GM23338 (cell line): ENCODE measurements at regions not wholly inside any gene's neighbourhood (a gene's known extent, or its start where the extent isn't known, plus 50 kb on each side); places are given as distances from the start of the nearest gene placed in this dataset.

Source experiments
- ATAC-seq: fragments of 200-7000 bp; cut with Tn5 transposase; 3 replicates; pipeline ENCODE4 v1.9.1; 2020
- DNase-seq: peaks from one replicate; pipeline ENCODE4 v3.0.0-alpha.2; 2015; ENCODE audit warnings: low spot score
- H2AFZ ChIP-seq: fragments of 200-600 bp; sonication (generic); 2 replicates; pipeline ENCODE4 v1.8.0; 2016; ENCODE audit warnings: antibody characterized with exemption, mild to moderate bottlenecking, moderate library complexity
- H3F3A ChIP-seq: fragments of 200-600 bp; sonication (generic); replicated peaks from 2 replicates; pipeline ENCODE4 v1.8.0; 2017; ENCODE audit warnings: antibody characterized with exemption, mixed run types, low read depth
- H3K27ac ChIP-seq: fragments of 200-600 bp; sonication (generic); 2 replicates; pipeline ENCODE4 v1.6.1; 2016; ENCODE audit warnings: low read depth
- H3K27me3 ChIP-seq: fragments of 200-600 bp; sonication (generic); 2 replicates; pipeline ENCODE4 v1.8.0; 2016; ENCODE audit warnings: mild to moderate bottlenecking, mixed run types, moderate library complexity; ENCODE audit not compliant: insufficient read depth
- H3K36me3 ChIP-seq: fragments of 200-600 bp; sonication (generic); 2 replicates; pipeline ENCODE4 v1.8.0; 2016; ENCODE audit warnings: mild to moderate bottlenecking; ENCODE audit not compliant: insufficient read depth
- H3K4me1 ChIP-seq: fragments of 200-600 bp; sonication (generic); 2 replicates; pipeline ENCODE4 v1.8.0; 2016; ENCODE audit warnings: mild to moderate bottlenecking, moderate library complexity; ENCODE audit not compliant: insufficient read depth
- H3K4me2 ChIP-seq: fragments of 200-600 bp; sonication (generic); 2 replicates; pipeline ENCODE4 v1.7.1; 2017; ENCODE audit warnings: mixed run types
- H3K4me3 ChIP-seq: fragments of 200-600 bp; sonication (generic); 2 replicates; pipeline ENCODE4 v1.6.1; 2016; ENCODE audit warnings: mixed run types
- H3K79me2 ChIP-seq: fragments of 200-600 bp; sonication (generic); replicated peaks from 2 replicates; pipeline ENCODE4 v1.8.0; 2017; ENCODE audit warnings: mild to moderate bottlenecking; ENCODE audit not compliant: insufficient read depth
- H3K9me2 ChIP-seq: fragments of 200-600 bp; sonication (generic); 2 replicates; pipeline ENCODE4 v1.8.0; 2017; ENCODE audit not compliant: insufficient read depth
- H4K20me1 ChIP-seq: fragments of 200-600 bp; sonication (generic); replicated peaks from 2 replicates; pipeline ENCODE4 v1.8.0; 2017; ENCODE audit warnings: mild to moderate bottlenecking; ENCODE audit not compliant: insufficient read depth
- H3K27ac Mint-ChIP-seq: 2 replicates; pipeline ENCODE4 v1.8.0; 2020; ENCODE audit warnings: inconsistent platforms, mild to moderate bottlenecking, moderate library complexity, mixed read lengths
- H3K27me3 Mint-ChIP-seq: 3 replicates; pipeline ENCODE4 v1.8.0; 2022; ENCODE audit warnings: low read depth, mild to moderate bottlenecking, moderate library complexity, mixed read lengths, inconsistent platforms; ENCODE audit not compliant: insufficient read depth, poor library complexity
- H3K36me3 Mint-ChIP-seq: 3 replicates; pipeline ENCODE4 v1.8.0; 2021; ENCODE audit warnings: low read depth, mild to moderate bottlenecking, inconsistent platforms, moderate library complexity, mixed read lengths
- H3K4me1 Mint-ChIP-seq: 3 replicates; pipeline ENCODE4 v1.8.0; 2020; ENCODE audit warnings: mild to moderate bottlenecking, inconsistent platforms, mixed read lengths
- H3K4me3 Mint-ChIP-seq: 3 replicates; pipeline ENCODE4 v1.8.0; 2021; ENCODE audit warnings: moderate library complexity, mild to moderate bottlenecking, inconsistent platforms, mixed read lengths
- H3K9me3 Mint-ChIP-seq: 3 replicates; pipeline ENCODE4 v1.8.0; 2020; ENCODE audit warnings: moderate library complexity, mild to moderate bottlenecking, inconsistent platforms, mixed read lengths
- CREB1 ChIP-seq: fragments of 250-450 bp; sonication (Bioruptor Pico); IDR thresholded peaks from 2 replicates; pipeline ENCODE4 v1.5.0; 2020; ENCODE audit warnings: low read depth, mild to moderate bottlenecking, moderate library complexity
- ETS1 ChIP-seq: IDR thresholded peaks from 2 replicates; pipeline ENCODE4 v1.6.1; 2016; ENCODE audit warnings: antibody characterized with exemption
- EZH2 ChIP-seq: fragments of 200-600 bp; sonication (generic); IDR thresholded peaks from one replicate; pipeline ENCODE4 v1.8.0; 2017; ENCODE audit warnings: antibody characterized with exemption, mild to moderate bottlenecking, low read depth; ENCODE audit not compliant: unreplicated experiment
- EZH2phosphoT487 ChIP-seq: fragments of 200-600 bp; sonication (generic); IDR thresholded peaks from one replicate; pipeline ENCODE4 v1.8.1; 2018; ENCODE audit warnings: antibody characterized with exemption; ENCODE audit not compliant: unreplicated experiment
- JUNB ChIP-seq: IDR thresholded peaks from one replicate; pipeline ENCODE4 v1.6.1; 2016; ENCODE audit warnings: antibody characterized with exemption; ENCODE audit not compliant: unreplicated experiment
- NANOG ChIP-seq: IDR thresholded peaks from 2 replicates; pipeline ENCODE4 v1.6.1; 2016; ENCODE audit warnings: antibody characterized with exemption, borderline replicate concordance
- POLR2AphosphoS5 ChIP-seq: IDR thresholded peaks from 2 replicates; pipeline ENCODE4 v1.6.1; 2016; ENCODE audit warnings: antibody characterized with exemption, low read depth
- STAT1 ChIP-seq: IDR thresholded peaks from one replicate; pipeline ENCODE4 v1.6.1; 2016; ENCODE audit warnings: antibody characterized with exemption; ENCODE audit not compliant: unreplicated experiment
- ZNF114 ChIP-seq: fragments of 250-450 bp; sonication (Bioruptor Pico); IDR thresholded peaks from 2 replicates; pipeline ENCODE4 v1.5.0; 2020; ENCODE audit warnings: mild to moderate bottlenecking, moderate library complexity
- ZNF331 ChIP-seq: fragments of 250-450 bp; sonication (Bioruptor Pico); IDR thresholded peaks from 2 replicates; pipeline ENCODE4 v1.5.0; 2020; ENCODE audit warnings: low read depth, mild to moderate bottlenecking, moderate library complexity
- ZNF462 ChIP-seq: fragments of 250-450 bp; sonication (Bioruptor Pico); IDR thresholded peaks from 2 replicates; pipeline ENCODE4 v1.5.0; 2020; ENCODE audit warnings: mild to moderate bottlenecking, moderate library complexity
- TF ChIP-seq, protein P1 (sequence below): IDR thresholded peaks from one replicate; pipeline ENCODE4 v1.6.1; 2018; ENCODE audit warnings: antibody characterized with exemption; ENCODE audit not compliant: unreplicated experiment
- TF ChIP-seq, protein P2 (sequence below), 2 experiments: fragments of 200-600 bp in 1 of 2; sonication (generic) in 1 of 2; conservative IDR thresholded peaks; 2 replicates each; pipeline versions ENCODE4 v1.5.1 to v1.6.1; 2016 to 2017; ENCODE audit warnings: antibody characterized with exemption in 2 of 2, low read depth in 2 of 2, mild to moderate bottlenecking in 2 of 2, moderate library complexity in 1 of 2

DNA sequence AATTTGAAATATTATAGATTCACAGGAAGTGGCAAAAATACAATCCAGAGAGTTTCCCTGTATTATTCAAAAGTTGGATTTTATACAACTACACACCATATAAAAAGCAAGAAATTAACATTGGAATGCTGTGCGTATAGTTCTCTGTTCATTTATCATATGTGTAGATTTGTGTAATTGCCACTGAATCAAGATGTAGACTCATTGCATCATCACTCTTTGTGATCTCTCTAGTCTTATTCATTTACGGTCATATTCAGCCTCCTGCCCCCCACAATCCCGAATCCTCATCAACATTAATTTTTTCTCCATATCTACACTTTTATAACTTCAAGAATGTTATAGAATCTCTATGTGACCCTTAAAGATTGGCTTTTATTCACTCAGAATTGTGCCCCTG is 390.6 kb upstream of the B3GAT1 start:
- Histone ChIP-seq H3K4me1 (peaks cover 18% of the 10 kb centered on the region), H4K20me1 (no peaks in the 10 kb centered on the region), H2AFZ (peak overlapping the region; percentile 90; the same call in 1 of the 2 replicates), H3K9me2 (no peaks in the 10 kb centered on the region), H3K27me3 (no peaks in the 10 kb centered on the region), H3F3A (no peaks in the 10 kb centered on the region), H3K4me2 (peak overlapping the region; percentile 63), H3K27ac (no peak overlapping the region), H3K79me2 (no peaks in the 10 kb centered on the region), H3K36me3 (no peaks in the 10 kb centered on the region), H3K4me3 (no peak overlapping the region)
- DNase-seq (no peak), ATAC-seq (no peak)
- Mint-ChIP-seq H3K4me1 (peaks cover 31% of the 10 kb centered on the region), H3K27ac (no peak overlapping the region), H3K4me3 (no peak overlapping the region), H3K36me3 (no peaks in the 10 kb centered on the region), H3K27me3 (peaks cover 10% of the 10 kb centered on the region), H3K9me3 (no peaks in the 10 kb centered on the region)
- TF ChIP-seq, protein P1, sequence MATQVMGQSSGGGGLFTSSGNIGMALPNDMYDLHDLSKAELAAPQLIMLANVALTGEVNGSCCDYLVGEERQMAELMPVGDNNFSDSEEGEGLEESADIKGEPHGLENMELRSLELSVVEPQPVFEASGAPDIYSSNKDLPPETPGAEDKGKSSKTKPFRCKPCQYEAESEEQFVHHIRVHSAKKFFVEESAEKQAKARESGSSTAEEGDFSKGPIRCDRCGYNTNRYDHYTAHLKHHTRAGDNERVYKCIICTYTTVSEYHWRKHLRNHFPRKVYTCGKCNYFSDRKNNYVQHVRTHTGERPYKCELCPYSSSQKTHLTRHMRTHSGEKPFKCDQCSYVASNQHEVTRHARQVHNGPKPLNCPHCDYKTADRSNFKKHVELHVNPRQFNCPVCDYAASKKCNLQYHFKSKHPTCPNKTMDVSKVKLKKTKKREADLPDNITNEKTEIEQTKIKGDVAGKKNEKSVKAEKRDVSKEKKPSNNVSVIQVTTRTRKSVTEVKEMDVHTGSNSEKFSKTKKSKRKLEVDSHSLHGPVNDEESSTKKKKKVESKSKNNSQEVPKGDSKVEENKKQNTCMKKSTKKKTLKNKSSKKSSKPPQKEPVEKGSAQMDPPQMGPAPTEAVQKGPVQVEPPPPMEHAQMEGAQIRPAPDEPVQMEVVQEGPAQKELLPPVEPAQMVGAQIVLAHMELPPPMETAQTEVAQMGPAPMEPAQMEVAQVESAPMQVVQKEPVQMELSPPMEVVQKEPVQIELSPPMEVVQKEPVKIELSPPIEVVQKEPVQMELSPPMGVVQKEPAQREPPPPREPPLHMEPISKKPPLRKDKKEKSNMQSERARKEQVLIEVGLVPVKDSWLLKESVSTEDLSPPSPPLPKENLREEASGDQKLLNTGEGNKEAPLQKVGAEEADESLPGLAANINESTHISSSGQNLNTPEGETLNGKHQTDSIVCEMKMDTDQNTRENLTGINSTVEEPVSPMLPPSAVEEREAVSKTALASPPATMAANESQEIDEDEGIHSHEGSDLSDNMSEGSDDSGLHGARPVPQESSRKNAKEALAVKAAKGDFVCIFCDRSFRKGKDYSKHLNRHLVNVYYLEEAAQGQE, result no peak
- TF ChIP-seq EZH2phosphoT487 (no peak), EZH2 (no peak), ZNF462 (CRISPR knock-in tag) (no peak), NANOG (no peak), CREB1 (CRISPR knock-in tag) (no peak), STAT1 (no peak), JUNB (no peak), ZNF331 (CRISPR knock-in tag) (no peak), ETS1 (no peak), ZNF114 (CRISPR knock-in tag) (no peak), POLR2AphosphoS5 (no peak)
- TF ChIP-seq, protein P2, sequence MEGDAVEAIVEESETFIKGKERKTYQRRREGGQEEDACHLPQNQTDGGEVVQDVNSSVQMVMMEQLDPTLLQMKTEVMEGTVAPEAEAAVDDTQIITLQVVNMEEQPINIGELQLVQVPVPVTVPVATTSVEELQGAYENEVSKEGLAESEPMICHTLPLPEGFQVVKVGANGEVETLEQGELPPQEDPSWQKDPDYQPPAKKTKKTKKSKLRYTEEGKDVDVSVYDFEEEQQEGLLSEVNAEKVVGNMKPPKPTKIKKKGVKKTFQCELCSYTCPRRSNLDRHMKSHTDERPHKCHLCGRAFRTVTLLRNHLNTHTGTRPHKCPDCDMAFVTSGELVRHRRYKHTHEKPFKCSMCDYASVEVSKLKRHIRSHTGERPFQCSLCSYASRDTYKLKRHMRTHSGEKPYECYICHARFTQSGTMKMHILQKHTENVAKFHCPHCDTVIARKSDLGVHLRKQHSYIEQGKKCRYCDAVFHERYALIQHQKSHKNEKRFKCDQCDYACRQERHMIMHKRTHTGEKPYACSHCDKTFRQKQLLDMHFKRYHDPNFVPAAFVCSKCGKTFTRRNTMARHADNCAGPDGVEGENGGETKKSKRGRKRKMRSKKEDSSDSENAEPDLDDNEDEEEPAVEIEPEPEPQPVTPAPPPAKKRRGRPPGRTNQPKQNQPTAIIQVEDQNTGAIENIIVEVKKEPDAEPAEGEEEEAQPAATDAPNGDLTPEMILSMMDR (conservative IDR thresholded peaks at IDR 0.05; ENCODE audit: low read depth in 2 of 2), result no peak
